Stimulated activated CD8-positive, alpha-beta memory T cell treated with anti-CD3 and anti-CD28 coated beads, Interleukin-7, amount 100 ng/mL, for 48 hours (primary cell): ENCODE measurements at regions not wholly inside any gene's neighbourhood (a gene's known extent, or its start where the extent isn't known, plus 50 kb on each side); places are given as distances from the start of the nearest gene placed in this dataset.

Experiments
- DNase-seq, 2 donors: peaks; one replicate each; pipeline ENCODE4 v3.0.0-alpha.2; 2020; ENCODE audit warnings: low read depth in 1 of 2; ENCODE audit errors: extremely low read depth in 1 of 2

DNA sequence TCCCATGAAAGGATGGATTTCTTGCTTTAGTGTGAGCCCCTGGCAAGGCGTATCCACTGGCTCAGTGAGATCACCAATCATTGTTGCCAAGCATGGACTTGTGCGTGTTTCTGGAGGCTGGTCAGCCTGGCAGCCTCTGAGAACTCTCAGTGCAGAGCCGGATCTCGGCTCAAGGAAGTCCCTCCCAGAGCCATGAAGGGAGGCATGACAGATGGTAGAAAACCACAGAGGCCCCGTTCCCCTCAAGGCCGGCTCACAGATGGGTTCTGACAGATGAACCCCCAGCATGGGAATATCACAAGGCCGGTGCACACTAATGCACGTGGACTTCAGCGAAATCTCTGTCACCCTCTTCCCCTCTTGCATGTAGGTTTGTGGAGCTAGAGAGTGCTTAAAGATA, 290.5 kb downstream of the AJAP1 start:
- DNase-seq: no peak

DNA sequence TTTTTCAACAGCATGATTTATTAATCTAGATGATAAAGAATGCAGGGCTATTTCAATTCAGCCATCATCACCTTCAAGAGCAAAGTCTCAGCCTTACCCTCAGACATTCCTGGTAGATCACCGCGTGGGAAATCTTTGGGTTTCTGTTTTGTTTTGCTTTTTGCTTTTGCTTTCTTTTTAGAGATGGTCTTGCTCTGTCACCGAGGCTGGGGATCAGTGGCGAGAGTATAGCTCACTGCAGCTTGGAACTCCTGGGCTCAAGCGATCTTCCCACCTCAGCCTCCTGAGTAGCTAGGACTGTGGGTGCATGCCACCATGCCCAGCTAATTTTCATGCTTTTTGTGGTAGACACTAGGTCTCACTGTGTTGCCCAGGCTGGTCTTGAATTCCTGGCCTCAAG, 289.7 kb downstream of the AJAP1 start:
- DNase-seq: no peak

DNA sequence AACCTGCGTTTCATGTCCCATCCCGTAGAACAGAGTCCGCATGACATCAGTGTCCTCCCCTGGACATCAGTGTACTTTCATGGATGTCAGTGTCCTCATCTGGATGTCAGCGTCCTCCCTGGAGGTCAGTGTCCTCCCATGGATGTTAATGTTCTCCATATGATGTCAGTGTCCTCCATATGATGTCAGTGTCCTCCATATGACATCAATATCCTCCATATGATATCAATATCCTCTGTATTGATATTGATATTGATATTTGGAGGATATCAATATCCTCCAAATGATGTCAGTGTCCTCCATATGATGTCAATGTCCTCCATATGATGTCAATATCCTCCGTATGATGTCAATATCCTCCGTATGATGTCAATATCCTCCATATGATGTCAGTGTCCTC, 284.9 kb downstream of the AJAP1 start:
- no peak for DNase-seq

DNA sequence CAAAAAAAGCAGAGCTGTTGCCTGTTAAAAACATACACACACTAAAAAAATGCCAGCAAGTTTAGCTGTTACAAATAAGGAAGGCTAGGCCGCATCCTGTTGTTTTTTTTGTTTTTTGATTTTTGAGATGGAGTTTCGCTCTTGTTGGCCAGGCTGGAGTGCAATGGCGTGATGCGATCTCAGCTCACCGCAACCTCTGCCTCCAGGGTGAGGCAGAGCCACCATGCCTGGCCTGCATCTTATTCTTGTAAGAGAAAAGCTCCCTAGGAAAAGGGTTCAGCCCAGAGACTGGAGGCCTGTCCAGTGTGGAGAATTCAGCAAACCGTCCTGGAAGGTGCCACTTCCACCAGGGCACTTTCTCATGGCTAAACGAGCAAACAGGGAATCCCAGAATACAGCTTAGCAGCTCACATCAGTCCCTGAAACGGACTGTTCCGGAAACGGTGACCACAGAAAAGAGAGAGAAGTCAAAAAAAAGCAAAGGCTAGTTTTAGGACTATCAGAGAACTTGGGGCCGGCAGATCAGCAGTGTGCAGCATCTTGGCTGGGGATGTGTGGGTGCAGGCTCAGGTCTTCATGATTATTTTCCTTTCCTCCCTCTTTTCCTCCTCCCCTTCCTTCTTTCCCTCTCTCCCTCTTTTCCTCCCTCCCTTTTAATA, 283.6 kb downstream of the AJAP1 start:
- no peak for DNase-seq

DNA sequence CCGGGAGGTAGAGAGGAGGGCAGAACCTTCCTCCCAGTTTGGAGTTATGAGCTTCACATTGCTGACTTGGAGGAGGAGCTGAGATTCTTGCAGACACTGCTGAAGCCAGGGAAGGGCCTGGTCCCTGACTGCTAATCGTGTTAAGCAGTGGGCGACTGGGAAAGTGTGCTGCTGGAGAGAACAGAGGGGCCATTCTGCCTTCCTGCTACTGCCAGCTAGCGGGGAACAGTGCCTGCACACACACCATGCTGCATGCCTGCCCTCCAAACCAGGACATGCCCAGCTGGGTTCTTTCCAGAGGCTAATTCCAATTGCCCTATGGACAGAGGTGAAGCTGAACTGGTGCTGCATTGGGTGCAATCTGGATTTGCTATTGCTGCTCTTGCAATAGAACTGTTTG, 281.4 kb downstream of the AJAP1 start:
- DNase-seq: no peak

DNA sequence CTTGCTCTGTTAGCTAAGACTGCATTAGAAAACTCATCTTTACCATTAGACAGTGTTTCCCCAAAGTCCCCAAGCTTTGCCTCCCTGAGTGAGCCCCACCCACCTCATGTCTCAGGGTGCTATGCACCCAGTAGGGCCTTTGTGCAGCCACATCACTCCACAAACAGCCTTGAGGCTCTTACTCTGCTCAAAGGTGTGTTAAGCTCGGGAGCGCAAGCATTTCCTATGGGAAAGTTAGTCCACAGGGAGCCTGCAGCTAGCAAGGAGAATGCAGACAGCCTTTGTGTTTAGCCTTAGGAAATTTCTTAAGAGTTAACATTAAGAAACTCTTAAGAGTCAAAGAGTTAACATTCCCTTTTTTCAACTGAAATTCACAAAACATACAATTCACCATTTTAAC, 278.8 kb downstream of the AJAP1 start:
- DNase-seq: no peak

DNA sequence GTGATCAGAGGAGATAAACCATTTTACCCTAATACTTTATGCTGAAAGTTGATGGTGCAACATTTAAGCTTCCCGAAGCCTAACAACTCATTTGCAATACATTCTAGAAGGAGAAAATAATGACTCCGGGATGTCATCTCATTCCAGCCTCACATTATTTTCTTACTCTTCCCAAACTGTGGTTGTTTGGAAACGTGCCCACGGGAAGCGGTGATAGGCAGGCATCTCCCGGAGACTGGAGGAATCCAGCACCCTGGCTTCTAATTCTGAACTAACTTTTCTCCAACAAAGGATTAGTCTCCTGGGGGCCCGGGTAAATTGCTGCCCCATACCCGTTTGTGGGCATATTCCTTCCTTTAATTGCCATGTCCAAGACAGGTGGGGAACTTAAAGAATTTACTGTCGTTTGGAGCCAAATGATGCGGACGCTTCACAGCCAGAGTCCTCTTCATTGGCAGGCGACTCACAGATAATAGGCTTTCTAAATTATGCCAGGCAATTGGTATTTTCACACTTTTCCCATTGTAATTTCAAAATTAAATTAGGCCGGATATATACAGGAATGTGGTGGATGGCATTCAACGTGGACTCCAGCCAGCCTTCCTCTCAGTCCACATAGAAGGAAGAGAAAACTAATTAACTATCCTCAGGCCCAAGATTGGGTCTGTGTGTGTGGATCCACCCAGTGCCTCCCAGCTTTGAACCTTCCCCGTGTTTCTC, 278.1 kb downstream of the AJAP1 start:
- DNase-seq: no peak

DNA sequence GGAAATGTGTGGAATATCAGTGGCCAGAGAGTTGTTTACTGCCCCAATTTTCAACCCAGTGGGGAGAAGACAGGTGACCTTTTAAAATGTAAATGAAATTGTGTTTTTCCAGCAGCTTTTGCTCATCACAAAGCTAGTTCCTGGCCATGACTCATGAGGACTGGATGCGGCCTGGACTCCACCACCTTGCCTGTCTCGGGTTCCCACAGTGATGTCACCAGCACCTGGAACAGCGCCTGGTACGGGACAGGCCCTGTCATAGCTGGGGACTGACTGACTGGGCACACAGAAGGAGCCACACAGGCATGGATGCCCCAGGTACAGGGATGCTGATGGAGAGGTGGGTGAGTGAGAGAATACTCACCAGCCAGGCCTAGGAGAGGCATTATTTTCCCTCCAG, 277.1 kb downstream of the AJAP1 start:
- DNase-seq: no peak

DNA sequence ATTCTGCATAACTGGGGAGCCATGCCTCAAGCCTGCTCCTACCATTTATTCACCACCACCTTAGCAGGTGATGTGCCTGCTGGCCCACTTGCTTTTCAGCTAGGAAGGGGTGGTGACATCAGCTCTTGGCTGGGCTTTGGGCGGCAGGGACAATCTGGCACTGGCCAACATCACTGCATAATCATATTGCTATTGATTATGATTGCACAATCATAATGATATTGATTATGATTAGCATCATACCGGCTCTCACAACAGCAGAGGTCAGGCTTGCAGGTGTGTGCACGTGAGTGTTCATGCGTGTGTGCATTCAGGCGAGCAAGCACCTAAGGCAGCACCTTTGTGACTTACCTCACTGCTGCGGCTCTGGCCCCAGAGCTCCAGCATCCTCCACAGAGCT, 273.8 kb downstream of the AJAP1 start:
- no peak for DNase-seq

DNA sequence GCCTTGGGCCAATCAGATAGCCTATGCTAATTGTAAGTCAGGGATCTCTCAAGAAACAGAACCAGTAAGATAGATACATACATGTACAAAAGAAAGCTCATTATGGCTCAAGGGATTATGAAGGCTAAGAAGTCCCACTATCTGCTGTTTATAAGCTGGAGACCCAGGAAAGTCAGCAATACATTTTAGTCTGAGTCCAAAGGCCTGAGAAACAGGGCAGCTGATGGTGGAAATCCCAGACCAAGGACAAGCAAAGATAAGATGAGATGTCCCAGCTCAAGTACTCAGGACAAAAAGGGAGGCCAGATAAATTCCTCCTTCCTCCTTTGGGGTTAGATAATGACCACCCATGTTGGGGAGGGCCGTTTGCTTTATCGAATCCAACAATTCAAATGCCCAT, 269.9 kb downstream of the AJAP1 start:
- no peak for DNase-seq

DNA sequence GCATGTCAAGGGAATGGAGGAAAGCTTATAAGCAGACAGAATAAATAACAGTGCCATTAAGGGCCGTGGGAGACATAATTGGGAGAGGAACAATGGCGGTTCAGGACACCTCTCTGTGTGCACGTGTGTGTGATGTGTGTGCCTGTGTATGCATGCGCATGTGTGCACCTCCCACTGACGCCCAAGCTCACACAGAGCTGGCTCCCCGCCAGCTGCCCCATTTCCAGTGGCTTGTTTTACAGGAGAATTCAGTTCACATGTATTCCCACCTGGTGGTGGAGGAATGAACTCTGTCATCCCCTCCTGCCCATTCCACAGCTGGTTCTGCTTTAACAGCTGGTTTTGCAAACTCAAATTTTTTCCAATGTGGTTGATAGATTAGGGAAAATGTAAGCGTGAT, 262.2 kb downstream of the AJAP1 start:
- no peak for DNase-seq

DNA sequence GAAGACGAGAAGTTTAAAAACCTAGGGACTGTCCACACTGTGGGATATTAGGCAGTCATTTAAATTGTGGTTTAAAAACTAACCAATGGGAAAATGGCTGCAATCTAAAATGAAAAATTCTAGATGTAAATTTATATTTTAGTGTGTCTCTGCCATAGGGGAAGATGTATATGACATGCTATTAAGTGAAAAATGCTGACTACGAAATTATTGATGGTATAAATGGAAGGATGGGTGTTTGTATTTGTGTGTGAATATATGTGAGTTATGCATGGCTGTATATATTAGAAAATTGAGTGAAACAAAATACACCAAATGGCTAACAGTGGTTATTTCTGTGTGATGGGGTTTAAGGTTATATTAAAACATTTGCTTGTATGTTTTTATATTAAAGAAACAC, 260.7 kb downstream of the AJAP1 start:
- no peak for DNase-seq

DNA sequence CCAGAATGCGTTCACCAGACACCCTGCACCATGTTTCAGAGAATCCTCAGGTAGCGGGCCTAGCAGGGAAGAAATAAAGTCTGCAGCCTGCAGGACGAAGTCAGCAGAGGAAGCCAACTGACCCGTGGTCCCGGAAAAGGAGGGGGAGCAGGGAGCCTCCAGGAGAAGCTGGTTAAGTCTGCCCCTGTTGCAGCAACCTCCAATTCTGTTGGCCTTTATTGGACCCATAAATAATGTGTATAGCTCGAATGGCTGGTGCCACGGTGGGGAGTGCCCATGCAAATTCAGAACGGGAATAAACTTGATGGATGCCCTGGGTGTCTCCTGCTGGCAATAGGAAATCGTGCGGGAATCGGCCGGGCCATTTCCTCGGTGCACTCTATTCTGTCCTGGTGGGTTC, 254.1 kb downstream of the AJAP1 start:
- no peak for DNase-seq

DNA sequence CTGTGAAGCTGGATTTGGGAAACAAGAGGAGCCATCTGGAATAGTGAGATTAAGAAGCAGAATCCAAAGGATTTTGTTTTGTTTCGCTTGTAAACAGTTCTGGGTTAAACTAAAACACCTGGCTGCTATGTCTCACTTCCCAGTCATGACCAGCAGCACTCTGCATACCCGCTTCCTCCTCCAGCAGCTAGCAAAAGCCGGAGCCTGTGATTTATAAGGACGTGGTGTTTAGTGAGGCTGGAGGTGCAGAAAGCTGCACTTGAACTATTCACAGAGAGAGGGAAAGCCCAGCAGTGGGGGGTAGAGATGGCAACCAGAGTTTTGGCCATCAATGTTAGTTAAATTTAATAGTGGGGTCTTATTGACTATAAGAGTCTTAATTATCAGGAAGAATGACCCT, 240.2 kb downstream of the AJAP1 start:
- DNase-seq: no peak

DNA sequence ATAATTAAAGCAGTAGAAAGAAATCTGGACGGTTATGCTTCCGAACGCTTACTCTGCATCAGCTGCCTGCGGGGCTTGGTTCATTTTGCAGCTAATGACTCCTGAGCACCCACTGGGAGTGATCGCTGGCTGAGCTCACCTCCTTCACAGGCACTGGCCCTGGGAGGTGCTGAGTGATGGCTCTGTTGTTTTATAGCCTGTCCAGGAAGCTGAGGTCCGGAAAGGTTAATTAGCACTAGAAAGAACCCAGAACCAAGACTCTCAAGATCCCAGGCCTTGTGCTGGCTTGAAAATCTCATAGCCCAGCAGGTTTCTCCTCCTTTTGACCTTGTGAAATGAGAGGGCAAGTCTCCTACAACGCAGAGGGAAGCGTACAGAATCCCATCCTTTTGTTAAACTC, 226.2 kb downstream of the AJAP1 start:
- DNase-seq: no peak

DNA sequence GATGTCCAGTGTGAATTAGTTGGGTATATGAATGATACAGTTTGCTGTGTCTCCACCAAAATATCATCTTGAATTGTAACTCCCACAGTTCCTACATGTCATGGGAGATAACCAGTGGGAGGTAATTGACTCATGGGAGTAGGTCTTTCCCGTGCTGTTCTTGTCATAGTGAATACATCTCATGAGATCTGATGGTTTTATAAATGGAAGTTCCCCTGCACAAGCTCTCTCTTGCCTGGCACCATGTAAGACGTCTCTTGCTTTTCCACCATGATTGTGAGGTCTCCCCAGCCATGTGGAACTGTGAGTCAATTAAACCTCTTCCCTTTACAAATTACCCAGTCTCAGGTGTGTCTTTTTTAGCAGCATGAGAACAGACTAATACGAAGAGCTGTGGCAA, 223.0 kb downstream of the AJAP1 start:
- no peak for DNase-seq

DNA sequence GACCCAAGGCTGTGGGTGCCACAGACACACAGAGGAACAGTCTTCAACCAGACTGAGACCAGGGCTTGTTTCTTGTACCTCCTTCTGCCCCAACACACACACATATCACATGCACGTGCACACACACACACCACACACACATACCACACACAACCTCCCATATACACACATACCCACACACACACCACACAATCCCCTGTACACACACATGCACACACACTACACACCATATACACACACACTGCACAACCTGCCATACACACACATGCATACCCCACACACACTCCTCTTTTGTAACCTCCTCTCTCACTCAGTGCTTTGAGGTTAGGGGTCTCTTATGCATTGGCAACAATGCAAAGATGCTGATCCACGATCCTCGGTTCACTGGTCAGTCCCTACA, 217.0 kb downstream of the AJAP1 start:
- DNase-seq: no peak

DNA sequence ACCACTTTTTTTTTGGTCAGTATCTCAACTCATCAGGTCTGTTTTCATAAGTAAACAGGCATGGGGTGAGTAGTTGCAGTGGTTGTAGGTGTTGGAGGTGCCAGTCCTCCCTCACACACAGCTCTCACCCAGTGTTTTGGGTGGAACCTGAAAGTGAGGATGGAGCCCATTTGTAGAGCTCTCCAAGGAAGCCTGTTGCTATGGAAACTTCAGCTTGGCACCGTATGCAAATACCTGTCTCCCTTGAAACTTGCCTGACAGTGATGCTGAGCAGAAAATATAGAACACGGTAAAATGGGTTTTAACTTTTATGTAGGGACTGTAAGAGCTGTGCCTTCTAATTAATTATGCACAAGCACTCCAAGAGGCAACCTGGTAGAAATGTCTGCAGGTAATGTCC, 214.1 kb downstream of the AJAP1 start:
- DNase-seq: no peak

DNA sequence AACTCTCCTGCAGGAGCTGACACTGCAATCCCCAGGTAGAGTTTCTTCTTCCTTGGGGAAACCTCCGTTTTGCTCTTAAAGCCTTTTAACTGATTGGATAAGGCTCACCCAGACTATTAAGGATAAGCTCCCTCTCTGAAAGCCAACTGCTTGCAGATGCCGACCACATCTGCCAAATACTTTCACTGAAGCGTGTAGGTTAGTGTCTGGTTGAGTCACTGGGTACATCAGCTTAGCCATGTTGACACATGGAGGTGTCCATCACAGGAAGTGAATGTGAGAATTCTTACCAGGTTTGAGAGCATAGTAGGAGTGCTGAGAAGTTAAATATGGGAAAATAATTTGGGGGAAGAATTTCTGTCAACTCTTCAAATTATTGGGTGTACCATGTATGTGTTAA, 202.0 kb downstream of the AJAP1 start:
- DNase-seq: no peak

DNA sequence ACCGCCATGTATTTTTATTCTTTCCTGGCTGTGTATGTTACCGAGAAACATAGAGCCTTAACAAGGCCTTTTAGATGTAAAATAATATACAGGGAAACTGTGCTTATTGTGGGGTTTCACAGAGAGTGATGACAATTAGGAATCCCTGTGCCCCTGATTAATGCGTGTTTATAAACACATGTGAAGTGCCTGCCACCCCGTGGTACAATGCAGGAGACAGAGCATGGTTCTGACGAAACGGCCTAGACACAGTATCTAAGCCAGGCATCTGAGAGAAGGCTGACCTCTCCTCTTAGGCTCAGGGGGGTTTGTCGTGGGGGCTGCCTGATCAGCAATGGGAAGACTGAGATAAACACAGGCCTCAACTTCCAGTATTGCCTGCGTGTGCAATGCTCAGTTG, 200.0 kb downstream of the AJAP1 start:
- no peak for DNase-seq

DNA sequence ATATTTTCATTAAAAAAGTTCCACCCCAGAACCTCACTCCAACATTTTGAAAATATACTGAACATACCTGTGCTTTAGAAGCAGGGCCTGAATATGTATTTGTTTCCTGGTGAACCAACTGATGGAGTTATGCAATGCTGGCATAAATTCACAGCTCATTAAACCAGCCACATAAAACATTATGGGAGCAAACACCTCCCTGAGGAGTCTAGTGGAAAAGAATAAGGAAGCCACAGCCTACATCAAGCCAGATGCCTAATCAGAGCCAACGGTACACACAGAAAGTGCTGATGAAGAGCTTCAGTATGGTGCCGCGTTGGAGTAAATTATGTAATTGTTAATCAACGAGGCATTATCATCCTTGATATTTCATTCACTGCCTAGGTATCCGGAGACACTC, 199.5 kb downstream of the AJAP1 start:
- DNase-seq: no peak

DNA sequence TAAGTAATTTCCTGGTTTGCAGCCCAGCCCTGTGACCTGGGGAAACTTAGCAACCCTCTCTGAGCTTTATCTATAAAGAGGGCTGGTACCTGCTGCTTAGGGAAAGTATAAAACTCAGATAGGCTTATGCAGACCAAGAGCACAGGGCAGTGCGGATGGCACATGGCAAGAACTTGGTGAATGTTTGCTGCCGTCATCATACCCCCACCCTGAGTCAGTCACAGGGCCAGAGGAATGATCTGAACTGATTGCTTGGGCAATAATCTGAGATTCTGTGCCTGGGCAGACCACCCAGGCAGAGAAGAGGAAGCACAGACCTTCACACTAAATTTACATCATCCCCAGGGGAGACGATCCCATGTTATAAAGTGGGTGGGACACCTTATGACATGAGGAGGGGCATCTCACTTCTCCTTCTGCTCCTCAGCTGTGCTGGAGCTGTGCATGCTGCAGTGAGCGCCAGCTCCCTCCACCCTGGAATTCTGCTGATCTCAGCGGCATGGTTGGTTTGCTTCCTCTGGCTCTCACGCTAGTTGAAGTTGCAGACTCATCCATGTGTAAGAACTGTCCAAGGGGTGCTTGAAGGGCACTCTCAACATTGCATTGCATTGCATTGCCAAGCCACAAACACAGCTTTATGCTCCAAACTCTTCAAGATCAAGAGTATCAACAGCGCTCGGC, 197.1 kb downstream of the AJAP1 start:
- DNase-seq: no peak
